K562 (cell line): ENCODE measurements at regions not wholly inside any gene's neighbourhood (a gene's known extent, or its start where the extent isn't known, plus 50 kb on each side); places are given as distances from the start of the nearest gene placed in this dataset.

ENCODE experiments used
- JUN ChIP-seq, 2 experiments: sonication (generic) in 1 of 2; formaldehyde crosslinking in 1 of 2; IDR thresholded peaks; 2 replicates each; pipeline versions ENCODE4 v1.6.1 to v1.8.0; 2012 to 2022; ENCODE audit warnings: borderline replicate concordance in 2 of 2, mild to moderate bottlenecking in 2 of 2, improper control_type of control experiment in 1 of 2, low read depth in 1 of 2, low read length in 1 of 2, missing genetic modification reagents in 1 of 2
- PHF8 ChIP-seq: fragments of 200-600 bp; sonication (generic); IDR thresholded peaks from 2 replicates; pipeline ENCODE4 v1.6.1; 2012; ENCODE audit warnings: mixed run types, mild to moderate bottlenecking, inconsistent platforms, low read length, moderate library complexity, borderline replicate concordance
- POLR2A ChIP-seq: fragments of 450-650 bp; conservative IDR thresholded peaks from 2 replicates; pipeline ENCODE4 v1.6.1; 2016
- POLR2AphosphoS5 ChIP-seq: IDR thresholded peaks from 2 replicates; pipeline ENCODE4 v1.6.1; 2011; ENCODE audit warnings: mild to moderate bottlenecking, low read depth, low read length, moderate library complexity; ENCODE audit not compliant: control insufficient read depth, insufficient read depth
- RBBP5 ChIP-seq: fragments of 200-600 bp; sonication (generic); IDR thresholded peaks from 2 replicates; pipeline ENCODE4 v1.6.1; 2012; ENCODE audit warnings: borderline replicate concordance, mild to moderate bottlenecking, low read length, control low read depth, inconsistent platforms; ENCODE audit not compliant: insufficient read depth, poor library complexity, severe bottlenecking
- RBM34 ChIP-seq: fragments of 200-400 bp; formaldehyde crosslinking; IDR thresholded peaks from 2 replicates; pipeline ENCODE4 v1.6.1; 2018; ENCODE audit warnings: low read length, borderline replicate concordance; ENCODE audit not compliant: insufficient read depth
- SMAD4 ChIP-seq: fragments of 250-450 bp; sonication (Bioruptor Pico); conservative IDR thresholded peaks from 2 replicates; pipeline ENCODE4 v1.8.0; 2021; ENCODE audit warnings: inconsistent platforms, mild to moderate bottlenecking, moderate library complexity
- TCF7L2 ChIP-seq: fragments of 150-350 bp; IDR thresholded peaks from 2 replicates; pipeline ENCODE4 v1.6.1; 2016; ENCODE audit warnings: low read depth, mild to moderate bottlenecking, low read length, moderate library complexity
- TF ChIP-seq, protein P1 (sequence below), 3 experiments: IDR thresholded peaks in 2 of 3; conservative IDR thresholded peaks in 1 of 3; 2 replicates each; pipeline ENCODE4 v1.5.1; 2011 to 2012; ENCODE audit warnings: low read length in 3 of 3, mild to moderate bottlenecking in 3 of 3, control low read depth in 2 of 3, improper control_type of control experiment in 1 of 3, inconsistent platforms in 1 of 3, low read depth in 1 of 3, mixed read lengths in 1 of 3, moderate library complexity in 1 of 3; ENCODE audit not compliant: insufficient read depth in 2 of 3

DNA sequence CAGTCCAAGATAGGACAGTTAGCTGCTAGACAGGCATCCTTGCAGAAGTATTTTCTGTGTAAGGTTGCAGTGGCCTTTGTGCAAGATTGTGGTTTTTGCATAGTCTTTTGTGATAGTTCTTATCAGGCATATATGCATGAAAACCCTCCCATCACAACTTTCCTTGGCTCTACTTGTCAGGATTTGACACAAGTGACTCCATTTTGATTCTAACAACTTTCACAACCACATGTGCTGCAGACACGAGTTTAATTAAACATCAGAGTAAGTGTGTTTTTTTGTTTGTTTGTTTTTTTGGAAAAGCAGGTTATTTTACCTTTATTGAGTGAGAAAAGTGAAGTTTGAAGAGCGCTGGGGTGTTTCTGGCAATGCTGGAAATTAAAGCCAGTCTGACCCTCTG is 902.0 kb upstream of the GCFC2 start:
- no peak for TF ChIP-seq POLR2A
- TF ChIP-seq, protein P1, sequence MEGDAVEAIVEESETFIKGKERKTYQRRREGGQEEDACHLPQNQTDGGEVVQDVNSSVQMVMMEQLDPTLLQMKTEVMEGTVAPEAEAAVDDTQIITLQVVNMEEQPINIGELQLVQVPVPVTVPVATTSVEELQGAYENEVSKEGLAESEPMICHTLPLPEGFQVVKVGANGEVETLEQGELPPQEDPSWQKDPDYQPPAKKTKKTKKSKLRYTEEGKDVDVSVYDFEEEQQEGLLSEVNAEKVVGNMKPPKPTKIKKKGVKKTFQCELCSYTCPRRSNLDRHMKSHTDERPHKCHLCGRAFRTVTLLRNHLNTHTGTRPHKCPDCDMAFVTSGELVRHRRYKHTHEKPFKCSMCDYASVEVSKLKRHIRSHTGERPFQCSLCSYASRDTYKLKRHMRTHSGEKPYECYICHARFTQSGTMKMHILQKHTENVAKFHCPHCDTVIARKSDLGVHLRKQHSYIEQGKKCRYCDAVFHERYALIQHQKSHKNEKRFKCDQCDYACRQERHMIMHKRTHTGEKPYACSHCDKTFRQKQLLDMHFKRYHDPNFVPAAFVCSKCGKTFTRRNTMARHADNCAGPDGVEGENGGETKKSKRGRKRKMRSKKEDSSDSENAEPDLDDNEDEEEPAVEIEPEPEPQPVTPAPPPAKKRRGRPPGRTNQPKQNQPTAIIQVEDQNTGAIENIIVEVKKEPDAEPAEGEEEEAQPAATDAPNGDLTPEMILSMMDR (IDR thresholded peaks at IDR 0.05 in 2 of 3, conservative IDR thresholded peaks at IDR 0.05 in 1 of 3; ENCODE audit: insufficient read depth in 2 of 3, low read depth in 1 of 3, low read length in 3 of 3): no peak
- TF ChIP-seq TCF7L2: no peak
- no peak for TF ChIP-seq JUN (IDR thresholded peaks at IDR 0.05; ENCODE audit: borderline replicate concordance, low read depth, low read length)
- no peak for TF ChIP-seq JUN (CRISPR knock-in tag; IDR thresholded peaks at IDR 0.05; ENCODE audit: borderline replicate concordance)
- TF ChIP-seq SMAD4 (CRISPR knock-in tag): no peak
- no peak for TF ChIP-seq RBM34
- no peak for TF ChIP-seq POLR2AphosphoS5
- no peak for TF ChIP-seq RBBP5
- TF ChIP-seq PHF8: no peak
